ENCODE measurements at regions not wholly inside any gene's neighbourhood (a gene's known extent, or its start where the extent isn't known, plus 50 kb on each side); places are given as distances from the start of the nearest gene placed in this dataset.
"Not testable (repeated sequence)": the region's sequence is repeated elsewhere in the genome, so short reads cannot be mapped to it uniquely, and the experiment has no call there.

DNA sequence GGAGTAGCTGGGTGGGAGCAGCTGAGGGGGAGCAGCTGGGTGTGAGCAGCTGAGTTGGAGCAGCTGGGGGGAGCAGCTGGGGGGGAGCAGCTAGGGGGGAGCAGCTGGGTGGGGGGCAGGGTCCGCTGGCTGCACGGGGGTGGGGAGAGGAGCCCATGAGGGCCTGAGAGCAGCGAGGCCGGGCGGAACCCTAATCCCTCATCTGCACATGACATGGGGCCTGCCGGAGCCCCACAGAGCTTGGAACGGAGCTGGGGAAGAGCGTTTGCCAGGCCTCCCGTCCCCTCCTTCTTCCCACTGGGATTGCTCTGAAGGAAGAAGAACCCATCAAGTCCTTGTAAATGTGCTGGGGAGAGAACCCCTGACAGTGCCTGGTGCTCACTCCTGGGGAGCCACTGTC lies 83.2 kb upstream of the LPCAT1 start:
- TF ChIP-seq, protein P1, sequence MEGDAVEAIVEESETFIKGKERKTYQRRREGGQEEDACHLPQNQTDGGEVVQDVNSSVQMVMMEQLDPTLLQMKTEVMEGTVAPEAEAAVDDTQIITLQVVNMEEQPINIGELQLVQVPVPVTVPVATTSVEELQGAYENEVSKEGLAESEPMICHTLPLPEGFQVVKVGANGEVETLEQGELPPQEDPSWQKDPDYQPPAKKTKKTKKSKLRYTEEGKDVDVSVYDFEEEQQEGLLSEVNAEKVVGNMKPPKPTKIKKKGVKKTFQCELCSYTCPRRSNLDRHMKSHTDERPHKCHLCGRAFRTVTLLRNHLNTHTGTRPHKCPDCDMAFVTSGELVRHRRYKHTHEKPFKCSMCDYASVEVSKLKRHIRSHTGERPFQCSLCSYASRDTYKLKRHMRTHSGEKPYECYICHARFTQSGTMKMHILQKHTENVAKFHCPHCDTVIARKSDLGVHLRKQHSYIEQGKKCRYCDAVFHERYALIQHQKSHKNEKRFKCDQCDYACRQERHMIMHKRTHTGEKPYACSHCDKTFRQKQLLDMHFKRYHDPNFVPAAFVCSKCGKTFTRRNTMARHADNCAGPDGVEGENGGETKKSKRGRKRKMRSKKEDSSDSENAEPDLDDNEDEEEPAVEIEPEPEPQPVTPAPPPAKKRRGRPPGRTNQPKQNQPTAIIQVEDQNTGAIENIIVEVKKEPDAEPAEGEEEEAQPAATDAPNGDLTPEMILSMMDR (conservative IDR thresholded peaks at IDR 0.05; ENCODE audit: low read depth, low read length) = not testable (repeated sequence)
- not testable (repeated sequence) for TF ChIP-seq EZH2phosphoT487 (IDR thresholded peaks at IDR 0.05; ENCODE audit: borderline replicate concordance, low read length); EZH2 (IDR thresholded peaks at IDR 0.05; ENCODE audit: low read length, unreplicated experiment)
